ENCODE measurements at regions not wholly inside any gene's neighbourhood (a gene's known extent, or its start where the extent isn't known, plus 50 kb on each side); places are given as distances from the start of the nearest gene placed in this dataset.

DNA sequence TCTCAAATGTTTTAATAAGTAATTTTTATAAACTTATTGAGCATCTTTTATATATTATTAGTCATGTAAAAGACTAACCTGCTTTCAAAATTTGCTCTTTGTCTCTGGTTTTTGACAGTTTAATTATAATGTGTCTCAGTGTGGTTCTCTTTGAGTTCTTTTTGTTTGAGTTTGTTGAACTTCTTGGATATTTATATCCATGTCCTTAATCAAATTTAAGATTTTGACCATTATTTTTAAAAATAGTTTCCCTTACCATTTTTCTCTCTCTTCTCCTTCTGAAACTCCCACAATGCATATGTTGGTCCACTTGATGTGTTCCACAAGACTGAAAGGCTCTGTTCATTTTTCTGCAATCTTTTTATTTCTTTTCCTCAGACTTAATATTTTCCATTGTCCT, 366.1 kb upstream of the GOLIM4 start:
- TF ChIP-seq EZH2 (IDR thresholded peaks at IDR 0.05; ENCODE audit: borderline replicate concordance, low read depth, low read length, severe bottlenecking) (no peak), CTCF (IDR thresholded peaks at IDR 0.05; ENCODE audit: borderline replicate concordance, extremely low read depth, low read length, poor library complexity, severe bottlenecking) (no peak)
